ENCODE measurements at regions not wholly inside any gene's neighbourhood (a gene's known extent, or its start where the extent isn't known, plus 50 kb on each side); places are given as distances from the start of the nearest gene placed in this dataset.

DNA sequence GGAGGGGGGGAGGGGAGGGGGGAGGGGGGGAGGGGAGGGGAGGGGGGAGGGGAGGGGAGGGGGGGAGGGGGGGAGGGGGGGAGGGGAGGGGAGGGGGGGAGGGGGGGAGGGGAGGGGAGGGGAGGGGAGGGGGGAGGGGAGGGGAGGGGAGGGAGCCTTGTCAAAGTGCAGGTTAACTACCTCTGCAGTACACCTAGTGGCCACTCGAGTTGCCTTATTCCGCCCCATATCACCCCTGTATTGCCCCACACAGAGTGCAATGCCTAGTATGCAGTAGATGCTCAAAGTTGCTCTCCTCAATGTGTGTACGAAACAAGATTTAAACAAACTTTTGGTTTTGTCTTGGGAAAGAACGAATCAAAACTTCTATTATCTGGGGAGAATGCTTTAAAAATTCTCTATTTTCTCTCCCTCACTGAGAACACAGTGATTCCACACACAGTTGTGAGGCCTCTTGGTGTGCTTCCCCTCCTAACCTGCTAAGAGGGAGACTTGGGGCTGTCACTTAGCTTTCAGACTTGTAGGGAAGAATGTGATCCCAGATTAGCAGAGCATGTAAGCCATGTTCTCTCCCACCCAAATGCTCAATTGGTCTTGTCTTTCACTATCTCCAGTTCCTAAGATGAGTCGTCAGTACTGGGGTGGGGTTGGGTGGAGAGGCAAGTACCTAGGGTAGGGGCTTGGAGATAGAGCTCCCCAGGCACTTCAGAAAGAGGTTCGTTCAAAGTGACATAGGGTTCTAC lies 79.7 kb upstream of the MAP10 start:
- in situ Hi-C loops (cut with MboI) = no loop called here
- DNase-seq = peak; percentile 26

DNA sequence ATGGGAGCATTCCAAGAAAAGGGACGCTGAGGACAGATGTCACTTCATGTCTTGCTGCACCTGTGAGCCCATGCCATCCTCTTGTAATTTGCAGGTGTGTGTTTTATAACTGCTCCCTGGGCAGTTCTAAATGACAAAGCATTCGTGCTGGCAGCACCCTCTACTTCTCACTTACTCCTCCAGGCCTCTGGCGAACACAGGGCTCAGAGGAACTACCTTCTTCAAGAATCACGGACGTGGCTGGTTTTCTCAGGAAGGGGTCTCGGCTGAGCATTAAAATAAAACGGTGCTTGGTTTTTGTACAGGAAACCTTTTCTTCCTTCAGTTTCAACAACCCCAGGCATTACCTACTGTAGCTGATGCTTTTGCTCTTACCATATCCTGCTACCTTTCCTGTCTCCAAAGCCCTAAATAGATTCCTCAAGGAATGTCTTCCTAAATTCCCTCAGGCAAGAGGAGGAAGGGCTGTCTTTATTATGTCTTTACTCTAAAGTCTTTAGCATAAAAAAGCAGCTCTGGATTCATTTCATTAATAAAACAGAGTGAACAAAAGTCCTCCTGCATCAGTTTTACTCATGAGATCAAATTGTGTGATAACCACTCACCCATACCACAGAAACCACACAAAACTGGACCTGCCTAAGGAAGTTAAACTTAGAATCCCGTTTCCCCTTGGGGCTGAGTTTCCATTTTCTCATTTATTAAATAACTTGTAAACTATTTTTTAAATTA lies 79.0 kb upstream of the MAP10 start:
- Histone ChIP-seq H3K27me3 (replicated peaks; ENCODE audit: insufficient read depth) (no peaks in the 10 kb centered on the region), H3K4me1 (ENCODE audit: insufficient read depth) (peaks cover 30% of the 10 kb centered on the region), H3K9me2 (ENCODE audit: insufficient read depth) (no peaks in the 10 kb centered on the region), H3K9ac (no peak overlapping the region), H2AFZ (no peak overlapping the region), H3K4me3 (no peak overlapping the region), H4K20me1 (ENCODE audit: insufficient read depth) (no peaks in the 10 kb centered on the region), H3K36me3 (ENCODE audit: low read depth) (no peaks in the 10 kb centered on the region), H3K79me2 (ENCODE audit: insufficient read depth) (no peaks in the 10 kb centered on the region), H3K9me3 (ENCODE audit: low read depth) (no peaks in the 10 kb centered on the region), H3K27ac (no peak overlapping the region), H3F3A (ENCODE audit: insufficient read depth) (peaks cover 29% of the 10 kb centered on the region), H3K4me2 (ENCODE audit: unreplicated experiment) (peak overlapping the region; percentile 32)
- in situ Hi-C loops (cut with MboI) = no loop called here
- 85 to 87% methylated on average over 8 of the region's 8 CpGs for WGBS, 2 experiments (ENCODE audit: low coverage in 1 of 2, low lambda C conversion rate in 2 of 2, missing lambda C conversion rate in 2 of 2)
- DNase-seq = peak; percentile 75
- no peak for TF ChIP-seq EZH2 (IDR thresholded peaks at IDR 0.05; ENCODE audit: insufficient read depth, poor library complexity, severe bottlenecking)
- TF ChIP-seq EZH2phosphoT487 (IDR thresholded peaks at IDR 0.05; ENCODE audit: insufficient read depth, low read depth) = 0 out of 2 replicates have a peak, but pooled peaks have one; percentile 26

More for the DNA sequence above, 79.7 kb upstream of the MAP10 start:
- no peaks in the 10 kb centered on the region for H3K9me3 ChIP-seq (ENCODE audit: low read depth)
- H3K4me1 ChIP-seq (ENCODE audit: insufficient read depth) = peaks cover 30% of the 10 kb centered on the region
- no peaks in the 10 kb centered on the region for H3K36me3 ChIP-seq (ENCODE audit: low read depth)
- H2AFZ ChIP-seq = no peak overlapping the region
- H3K4me2 ChIP-seq (ENCODE audit: unreplicated experiment) = peak overlapping the region; percentile 32
- no peaks in the 10 kb centered on the region for H3K27me3 ChIP-seq (replicated peaks; ENCODE audit: insufficient read depth)
- no peaks in the 10 kb centered on the region for H4K20me1 ChIP-seq (ENCODE audit: insufficient read depth)
- H3K27ac ChIP-seq = no peak overlapping the region
- 81 to 86% methylated on average over 6 of the region's 6 CpGs for WGBS, 2 experiments (ENCODE audit: low coverage in 1 of 2, low lambda C conversion rate in 2 of 2, missing lambda C conversion rate in 2 of 2)
- TF ChIP-seq EZH2phosphoT487 (IDR thresholded peaks at IDR 0.05; ENCODE audit: insufficient read depth, low read depth) (no peak), EZH2 (IDR thresholded peaks at IDR 0.05; ENCODE audit: insufficient read depth, poor library complexity, severe bottlenecking) (no peak)
- H3K9me2 ChIP-seq (ENCODE audit: insufficient read depth) = no peaks in the 10 kb centered on the region
- H3F3A ChIP-seq (ENCODE audit: insufficient read depth) = peaks cover 29% of the 10 kb centered on the region
- no peak overlapping the region for H3K4me3 ChIP-seq
- H3K9ac ChIP-seq = no peak overlapping the region
- no peaks in the 10 kb centered on the region for H3K79me2 ChIP-seq (ENCODE audit: insufficient read depth)

DNA sequence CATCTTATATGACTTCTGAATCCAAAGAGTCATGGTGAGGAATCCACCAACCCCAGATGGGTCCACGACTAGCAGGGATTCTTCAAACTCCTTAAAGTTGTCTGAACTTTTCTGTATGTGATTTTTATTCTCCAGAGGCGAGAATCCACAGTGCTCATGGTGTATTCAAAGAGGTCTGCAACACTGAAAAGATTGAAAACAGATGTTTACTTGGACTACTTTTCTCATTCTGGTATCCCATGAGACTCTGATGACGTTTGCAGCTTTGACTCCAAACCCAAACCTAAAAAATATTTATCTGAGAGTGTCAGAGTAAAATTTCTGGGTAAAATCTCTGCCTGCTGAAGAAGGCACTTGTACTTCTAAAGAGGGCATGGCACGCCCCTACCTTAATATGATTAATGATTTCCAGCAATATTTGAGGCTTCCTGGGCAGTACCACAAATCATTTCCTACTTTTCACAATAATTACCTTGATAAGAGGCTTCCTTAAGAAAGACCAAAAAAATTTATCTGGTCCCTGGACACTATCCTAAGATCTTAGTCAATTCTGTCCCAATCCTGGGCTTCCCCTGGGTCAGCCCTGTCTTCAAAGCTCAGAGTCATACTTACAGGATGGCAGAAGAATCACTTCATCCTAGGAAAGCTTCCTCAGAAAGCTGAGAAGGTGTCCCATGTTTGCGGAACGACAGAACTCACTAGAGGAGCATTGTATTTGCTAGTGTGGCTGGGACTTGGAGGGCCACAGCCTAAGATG lies 76.5 kb upstream of the MAP10 start:
- 39 to 40% methylated on average over 6 of the region's 6 CpGs for WGBS, 2 experiments (ENCODE audit: low coverage in 1 of 2, low lambda C conversion rate in 2 of 2, missing lambda C conversion rate in 2 of 2)

GRCh38 chr1:232732344-232732910 lies 72.8 kb upstream of the MAP10 start:
- Histone ChIP-seq H3F3A (ENCODE audit: insufficient read depth) (peaks cover 18% of the 10 kb centered on the region), H3K4me3 (no peak overlapping the region), H3K27ac (no peak overlapping the region), H3K36me3 (ENCODE audit: low read depth) (no peaks in the 10 kb centered on the region), H3K9me2 (ENCODE audit: insufficient read depth) (no peaks in the 10 kb centered on the region), H3K4me1 (ENCODE audit: insufficient read depth) (peaks cover 14% of the 10 kb centered on the region), H3K4me2 (ENCODE audit: unreplicated experiment) (no peak overlapping the region), H4K20me1 (ENCODE audit: insufficient read depth) (no peaks in the 10 kb centered on the region), H3K9ac (no peak overlapping the region), H2AFZ (no peak overlapping the region), H3K79me2 (ENCODE audit: insufficient read depth) (no peaks in the 10 kb centered on the region), H3K9me3 (ENCODE audit: low read depth) (no peaks in the 10 kb centered on the region), H3K27me3 (replicated peaks; ENCODE audit: insufficient read depth) (no peaks in the 10 kb centered on the region)
- 55 to 66% methylated on average over 1 of the region's 1 CpG for WGBS, 2 experiments (ENCODE audit: low coverage in 1 of 2, low lambda C conversion rate in 2 of 2, missing lambda C conversion rate in 2 of 2)
- in situ Hi-C loops (cut with MboI) = no loop called here
- DNase-seq = no peak
- TF ChIP-seq EZH2phosphoT487 (IDR thresholded peaks at IDR 0.05; ENCODE audit: insufficient read depth, low read depth) (no peak), EZH2 (IDR thresholded peaks at IDR 0.05; ENCODE audit: insufficient read depth, poor library complexity, severe bottlenecking) (no peak)

More for the DNA sequence above, 76.5 kb upstream of the MAP10 start:
- Histone ChIP-seq H3K4me2 (ENCODE audit: unreplicated experiment) (peak overlapping the region; percentile 42), H3K79me2 (ENCODE audit: insufficient read depth) (no peaks in the 10 kb centered on the region), H3K4me3 (no peak overlapping the region), H3K9me2 (ENCODE audit: insufficient read depth) (no peaks in the 10 kb centered on the region), H3K27ac (peak overlapping the region; percentile 47), H3K36me3 (ENCODE audit: low read depth) (no peaks in the 10 kb centered on the region), H3K9me3 (ENCODE audit: low read depth) (no peaks in the 10 kb centered on the region), H2AFZ (no peak overlapping the region), H3F3A (ENCODE audit: insufficient read depth) (peaks cover 29% of the 10 kb centered on the region), H3K27me3 (replicated peaks; ENCODE audit: insufficient read depth) (no peaks in the 10 kb centered on the region), H3K4me1 (ENCODE audit: insufficient read depth) (peaks cover 30% of the 10 kb centered on the region), H4K20me1 (ENCODE audit: insufficient read depth) (no peaks in the 10 kb centered on the region), H3K9ac (no peak overlapping the region)
- TF ChIP-seq EZH2 (IDR thresholded peaks at IDR 0.05; ENCODE audit: insufficient read depth, poor library complexity, severe bottlenecking) (no peak), EZH2phosphoT487 (IDR thresholded peaks at IDR 0.05; ENCODE audit: insufficient read depth, low read depth) (no peak)
- in situ Hi-C loops (cut with MboI) = no loop called here
- peak; percentile 92 for DNase-seq
